ENCODE measurements at regions not wholly inside any gene's neighbourhood (a gene's known extent, or its start where the extent isn't known, plus 50 kb on each side); places are given as distances from the start of the nearest gene placed in this dataset.

DNA sequence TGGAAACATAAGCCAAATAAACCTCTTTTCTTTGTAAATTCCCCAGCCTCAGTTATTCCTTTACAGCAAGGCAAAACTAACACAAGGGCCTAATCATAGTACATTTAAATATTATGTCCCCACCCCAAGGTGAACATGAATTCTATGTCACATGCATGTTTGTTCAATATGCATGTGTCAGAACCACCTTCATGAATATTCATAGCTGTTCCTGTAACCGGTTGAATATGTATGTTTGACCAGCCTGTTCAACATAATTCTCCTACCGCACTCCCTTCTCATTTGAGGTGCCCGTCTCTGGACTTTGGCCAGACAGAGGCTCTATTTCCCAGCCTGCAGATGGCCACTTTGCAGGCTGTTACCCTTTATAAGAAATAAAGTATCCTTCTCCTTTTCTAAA lies 769.4 kb upstream of the SLITRK1 start:
- H3K4me1 Mint-ChIP-seq (ENCODE audit: low read depth) = no peaks in the 10 kb centered on the region
- H3K9me3 Mint-ChIP-seq = no peaks in the 10 kb centered on the region
- H3K27ac Mint-ChIP-seq = no peak overlapping the region
- no peak for DNase-seq (ENCODE audit: low spot score)
- H3K36me3 Mint-ChIP-seq (ENCODE audit: low read depth) = no peaks in the 10 kb centered on the region
- intact Hi-C loops (cut with micrococcal nuclease) = no loop called here
- no peak overlapping the region for H3K4me3 Mint-ChIP-seq (ENCODE audit: low read depth)
- no peaks in the 10 kb centered on the region for H3K27me3 Mint-ChIP-seq (ENCODE audit: low read depth)

GRCh38 chr13:84651288-84651687 lies 769.0 kb upstream of the SLITRK1 start:
- Mint-ChIP-seq H3K4me1 (ENCODE audit: low read depth) (no peaks in the 10 kb centered on the region), H3K36me3 (ENCODE audit: low read depth) (no peaks in the 10 kb centered on the region), H3K9me3 (no peaks in the 10 kb centered on the region), H3K4me3 (ENCODE audit: low read depth) (no peak overlapping the region), H3K27ac (no peak overlapping the region), H3K27me3 (ENCODE audit: low read depth) (no peaks in the 10 kb centered on the region)
- intact Hi-C loops (cut with micrococcal nuclease) = no loop called here
- DNase-seq (ENCODE audit: low spot score) = no peak

GRCh38 chr13:84649853-84650252 lies 767.6 kb upstream of the SLITRK1 start:
- H3K4me1 Mint-ChIP-seq (ENCODE audit: low read depth) = no peaks in the 10 kb centered on the region
- intact Hi-C loops (cut with micrococcal nuclease) = no loop called here
- no peak for DNase-seq (ENCODE audit: low spot score)
- H3K27ac Mint-ChIP-seq = no peak overlapping the region
- H3K9me3 Mint-ChIP-seq = no peaks in the 10 kb centered on the region
- H3K36me3 Mint-ChIP-seq (ENCODE audit: low read depth) = no peaks in the 10 kb centered on the region
- no peaks in the 10 kb centered on the region for H3K27me3 Mint-ChIP-seq (ENCODE audit: low read depth)
- no peak overlapping the region for H3K4me3 Mint-ChIP-seq (ENCODE audit: low read depth)

DNA sequence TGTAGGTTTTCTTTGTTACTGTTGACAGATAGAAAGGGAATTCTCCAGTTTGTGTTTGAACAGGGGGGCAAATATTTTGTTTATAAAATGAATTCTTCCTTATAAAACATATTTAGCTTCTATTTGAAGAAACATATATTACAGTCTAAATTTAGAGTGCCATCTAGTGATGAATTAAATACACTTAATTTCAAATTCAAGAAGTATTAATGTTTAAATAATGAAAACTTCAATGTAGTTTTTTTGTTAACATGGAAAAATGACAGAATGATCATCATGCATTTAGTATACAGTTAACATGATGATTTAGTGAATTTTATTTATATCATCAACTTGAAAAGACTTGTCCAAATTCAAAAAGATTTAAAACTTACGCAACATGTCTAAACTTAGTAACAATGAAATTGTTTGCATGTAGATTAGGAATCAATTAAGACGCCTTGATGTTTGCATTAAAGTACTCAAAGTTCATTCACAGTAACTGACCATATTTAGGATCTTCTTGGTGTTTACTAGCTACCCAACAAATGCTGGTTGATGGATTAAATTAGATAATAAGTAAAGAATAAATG lies 765.9 kb upstream of the SLITRK1 start:
- Mint-ChIP-seq H3K9me3 (no peaks in the 10 kb centered on the region), H3K4me1 (ENCODE audit: low read depth) (no peaks in the 10 kb centered on the region), H3K27me3 (ENCODE audit: low read depth) (no peaks in the 10 kb centered on the region), H3K27ac (no peak overlapping the region), H3K4me3 (ENCODE audit: low read depth) (no peak overlapping the region), H3K36me3 (ENCODE audit: low read depth) (no peaks in the 10 kb centered on the region)
- intact Hi-C loops (cut with micrococcal nuclease) = no loop called here
- DNase-seq (ENCODE audit: low spot score) = no peak

- Mint-ChIP-seq H3K27me3 (ENCODE audit: low read depth) (no peaks in the 10 kb centered on the region), H3K27ac (no peak overlapping the region), H3K36me3 (ENCODE audit: low read depth) (no peaks in the 10 kb centered on the region), H3K4me3 (ENCODE audit: low read depth) (no peak overlapping the region), H3K9me3 (no peaks in the 10 kb centered on the region), H3K4me1 (ENCODE audit: low read depth) (no peaks in the 10 kb centered on the region)
- intact Hi-C loops (cut with micrococcal nuclease) = no loop called here
- no peak for DNase-seq (ENCODE audit: low spot score)
These were observed 764.7 kb upstream of the SLITRK1 start for GRCh38 chr13:84646957-84647356.

DNA sequence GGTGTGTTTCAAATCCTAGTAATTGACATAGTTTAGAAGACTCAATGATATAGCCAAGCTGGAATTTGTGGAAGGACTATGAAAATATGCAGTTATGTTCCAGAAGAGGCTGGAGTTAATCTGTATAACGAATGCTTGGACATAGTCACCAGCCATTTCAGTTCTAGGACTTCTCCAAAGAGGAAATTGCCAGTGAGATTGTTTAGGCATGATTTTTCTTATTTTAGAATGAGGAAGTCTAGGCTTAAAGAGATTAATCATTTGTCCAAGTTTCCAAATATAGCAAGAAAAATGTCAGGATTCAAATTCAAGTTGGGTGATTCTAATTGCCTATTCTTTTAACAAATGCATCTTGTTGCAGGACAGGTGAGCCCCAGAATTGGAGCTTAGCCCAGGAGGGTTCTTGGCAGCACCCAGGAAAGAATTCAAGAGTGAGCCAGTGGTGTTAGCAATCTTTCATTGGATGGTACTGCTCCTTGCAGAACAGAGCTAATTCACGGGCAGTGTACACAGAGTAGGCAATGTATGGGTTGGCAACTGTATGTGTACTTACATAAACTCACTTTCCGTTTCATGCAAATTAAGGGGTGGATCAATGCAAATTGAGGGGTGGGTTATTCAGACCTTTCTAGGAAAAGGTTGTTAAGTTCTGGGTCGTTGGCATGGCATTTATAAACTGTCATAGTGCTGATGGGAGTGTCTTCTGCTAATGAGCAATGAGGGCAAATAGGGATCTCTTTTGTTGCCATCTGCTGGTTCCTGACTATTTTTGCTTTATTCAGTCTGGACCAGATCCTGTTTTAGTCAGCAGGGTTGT lies 763.1 kb upstream of the SLITRK1 start:
- no peaks in the 10 kb centered on the region for H3K27me3 Mint-ChIP-seq (ENCODE audit: low read depth)
- DNase-seq (ENCODE audit: low spot score) = no peak
- no peaks in the 10 kb centered on the region for H3K4me1 Mint-ChIP-seq (ENCODE audit: low read depth)
- H3K36me3 Mint-ChIP-seq (ENCODE audit: low read depth) = no peaks in the 10 kb centered on the region
- H3K27ac Mint-ChIP-seq = no peak overlapping the region
- intact Hi-C loops (cut with micrococcal nuclease) = no loop called here
- H3K4me3 Mint-ChIP-seq (ENCODE audit: low read depth) = no peak overlapping the region
- peaks cover 4% of the 10 kb centered on the region for H3K9me3 Mint-ChIP-seq

DNA sequence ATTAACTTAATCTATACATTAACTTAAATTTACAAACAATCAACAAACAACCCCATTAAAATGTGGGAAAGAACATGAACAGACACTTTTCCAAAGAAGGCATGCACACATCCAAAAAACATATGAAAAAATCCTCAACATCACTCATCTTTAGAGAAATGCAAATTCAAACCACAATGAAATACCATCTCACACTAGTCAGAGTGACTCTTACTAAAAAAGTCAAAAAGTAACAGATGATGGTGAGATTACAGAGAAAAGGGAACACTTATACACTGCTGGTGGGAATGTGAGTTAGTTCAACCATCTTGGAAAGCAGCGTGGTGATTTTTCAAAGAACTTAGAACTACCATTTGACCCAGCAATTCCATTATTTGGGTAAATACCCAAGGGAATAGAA lies 759.2 kb upstream of the SLITRK1 start:
- no peak overlapping the region for H3K27ac Mint-ChIP-seq
- H3K4me1 Mint-ChIP-seq (ENCODE audit: low read depth) = no peaks in the 10 kb centered on the region
- H3K36me3 Mint-ChIP-seq (ENCODE audit: low read depth) = no peaks in the 10 kb centered on the region
- no peak for DNase-seq (ENCODE audit: low spot score)
- peaks cover 26% of the 10 kb centered on the region for H3K9me3 Mint-ChIP-seq
- intact Hi-C loops (cut with micrococcal nuclease) = no loop called here
- no peak overlapping the region for H3K4me3 Mint-ChIP-seq (ENCODE audit: low read depth)
- H3K27me3 Mint-ChIP-seq (ENCODE audit: low read depth) = no peaks in the 10 kb centered on the region

GRCh38 chr13:84640691-84641090 lies 758.4 kb upstream of the SLITRK1 start:
- no peaks in the 10 kb centered on the region for H3K4me1 Mint-ChIP-seq (ENCODE audit: low read depth)
- H3K36me3 Mint-ChIP-seq (ENCODE audit: low read depth) = no peaks in the 10 kb centered on the region
- intact Hi-C loops (cut with micrococcal nuclease) = no loop called here
- H3K27me3 Mint-ChIP-seq (ENCODE audit: low read depth) = no peaks in the 10 kb centered on the region
- H3K27ac Mint-ChIP-seq = no peak overlapping the region
- no peak for DNase-seq (ENCODE audit: low spot score)
- no peak overlapping the region for H3K4me3 Mint-ChIP-seq (ENCODE audit: low read depth)
- peaks cover 28% of the 10 kb centered on the region for H3K9me3 Mint-ChIP-seq

DNA sequence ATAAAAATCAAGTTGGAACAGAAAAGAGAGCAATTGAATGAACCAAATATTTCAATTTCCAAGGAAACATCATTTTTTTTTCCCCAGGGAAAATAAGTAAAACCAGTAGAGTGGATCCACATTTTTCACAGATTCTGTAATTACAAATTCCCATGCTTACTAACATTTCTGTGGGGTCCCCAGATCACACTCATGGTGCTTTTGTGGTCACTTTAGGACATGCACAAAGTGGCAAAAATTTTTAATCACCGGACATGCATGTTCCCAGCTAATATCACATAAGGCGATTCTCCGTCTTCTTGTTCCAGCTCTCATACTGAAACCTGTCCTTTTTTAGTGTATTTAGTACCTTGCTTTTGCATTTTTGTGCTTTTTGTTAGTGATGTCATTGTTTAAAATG lies 748.2 kb upstream of the SLITRK1 start:
- no peak for DNase-seq (ENCODE audit: low spot score)
- H3K27me3 Mint-ChIP-seq (ENCODE audit: low read depth) = no peaks in the 10 kb centered on the region
- H3K4me3 Mint-ChIP-seq (ENCODE audit: low read depth) = no peak overlapping the region
- no peaks in the 10 kb centered on the region for H3K36me3 Mint-ChIP-seq (ENCODE audit: low read depth)
- H3K9me3 Mint-ChIP-seq = peaks cover 15% of the 10 kb centered on the region
- intact Hi-C loops (cut with micrococcal nuclease) = no loop called here
- no peaks in the 10 kb centered on the region for H3K4me1 Mint-ChIP-seq (ENCODE audit: low read depth)
- no peak overlapping the region for H3K27ac Mint-ChIP-seq

DNA sequence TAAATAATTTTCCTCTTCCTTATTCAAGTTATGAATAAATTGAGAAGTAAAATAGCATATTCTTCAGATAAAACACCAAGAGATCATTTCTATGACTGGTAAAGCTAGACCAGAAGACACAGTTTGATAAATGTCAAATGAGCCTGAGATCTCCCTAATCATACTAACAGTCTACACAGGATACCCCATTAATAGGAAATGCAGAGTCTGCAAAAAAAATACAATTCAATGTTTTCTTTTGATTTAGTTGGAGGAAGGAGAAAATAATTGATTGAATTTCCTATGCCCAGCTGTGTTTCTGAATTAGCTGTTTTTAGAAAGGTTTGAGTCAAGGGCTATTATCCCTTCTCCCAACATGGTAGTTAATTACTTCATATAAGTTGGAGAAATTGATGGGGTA lies 734.6 kb upstream of the SLITRK1 start:
- no peak overlapping the region for H3K4me3 Mint-ChIP-seq (ENCODE audit: low read depth)
- peaks cover 13% of the 10 kb centered on the region for H3K9me3 Mint-ChIP-seq
- H3K27ac Mint-ChIP-seq = no peak overlapping the region
- intact Hi-C loops (cut with micrococcal nuclease) = no loop called here
- H3K4me1 Mint-ChIP-seq (ENCODE audit: low read depth) = no peaks in the 10 kb centered on the region
- H3K36me3 Mint-ChIP-seq (ENCODE audit: low read depth) = no peaks in the 10 kb centered on the region
- H3K27me3 Mint-ChIP-seq (ENCODE audit: low read depth) = no peaks in the 10 kb centered on the region
- no peak for DNase-seq (ENCODE audit: low spot score)

- Mint-ChIP-seq H3K9me3 (peaks cover 17% of the 10 kb centered on the region), H3K4me1 (ENCODE audit: low read depth) (no peaks in the 10 kb centered on the region), H3K36me3 (ENCODE audit: low read depth) (no peaks in the 10 kb centered on the region), H3K27ac (no peak overlapping the region), H3K27me3 (ENCODE audit: low read depth) (no peaks in the 10 kb centered on the region), H3K4me3 (ENCODE audit: low read depth) (no peak overlapping the region)
- intact Hi-C loops (cut with micrococcal nuclease) = no loop called here
- no peak for DNase-seq (ENCODE audit: low spot score)
These were observed 727.4 kb upstream of the SLITRK1 start for GRCh38 chr13:84609716-84610115.

DNA sequence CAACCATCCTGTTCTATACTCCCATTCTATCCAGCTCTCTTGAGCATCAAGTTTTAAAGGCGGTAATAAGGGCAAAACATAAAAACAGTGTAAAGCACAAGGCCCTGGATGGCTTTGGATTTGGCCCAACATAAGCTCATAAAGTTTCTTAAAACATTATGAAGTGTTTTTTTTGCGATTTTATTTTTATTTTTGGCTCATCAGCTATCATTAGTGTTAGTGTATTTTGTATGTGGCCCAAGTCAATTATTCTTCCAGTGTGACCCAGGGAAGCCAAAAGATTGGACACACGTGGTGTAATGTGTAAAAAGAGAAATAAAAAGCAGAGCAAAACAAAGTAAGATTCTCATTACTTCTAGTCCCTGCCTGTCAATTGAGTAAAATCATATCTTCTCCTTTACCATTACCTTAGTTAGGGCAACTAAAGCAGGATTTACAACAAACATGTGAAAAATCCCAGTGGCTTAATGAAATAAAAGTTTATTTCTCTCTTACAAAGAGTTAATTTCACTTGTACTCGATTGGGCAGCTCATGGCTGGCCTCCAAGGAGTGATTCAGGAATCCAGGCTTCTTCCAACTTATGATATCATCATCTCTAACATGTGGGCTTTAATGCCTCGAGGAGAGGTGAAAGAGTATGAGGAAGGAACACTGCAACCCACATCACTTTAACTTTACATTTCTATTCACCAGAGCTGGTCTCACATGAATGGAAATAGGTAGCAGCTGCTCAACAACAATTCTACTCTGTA lies 725.2 kb upstream of the SLITRK1 start:
- no peaks in the 10 kb centered on the region for H3K4me1 Mint-ChIP-seq (ENCODE audit: low read depth)
- no peak for DNase-seq (ENCODE audit: low spot score)
- no peak overlapping the region for H3K27ac Mint-ChIP-seq
- intact Hi-C loops (cut with micrococcal nuclease) = no loop called here
- no peaks in the 10 kb centered on the region for H3K27me3 Mint-ChIP-seq (ENCODE audit: low read depth)
- H3K4me3 Mint-ChIP-seq (ENCODE audit: low read depth) = no peak overlapping the region
- no peaks in the 10 kb centered on the region for H3K36me3 Mint-ChIP-seq (ENCODE audit: low read depth)
- peaks cover 22% of the 10 kb centered on the region for H3K9me3 Mint-ChIP-seq

DNA sequence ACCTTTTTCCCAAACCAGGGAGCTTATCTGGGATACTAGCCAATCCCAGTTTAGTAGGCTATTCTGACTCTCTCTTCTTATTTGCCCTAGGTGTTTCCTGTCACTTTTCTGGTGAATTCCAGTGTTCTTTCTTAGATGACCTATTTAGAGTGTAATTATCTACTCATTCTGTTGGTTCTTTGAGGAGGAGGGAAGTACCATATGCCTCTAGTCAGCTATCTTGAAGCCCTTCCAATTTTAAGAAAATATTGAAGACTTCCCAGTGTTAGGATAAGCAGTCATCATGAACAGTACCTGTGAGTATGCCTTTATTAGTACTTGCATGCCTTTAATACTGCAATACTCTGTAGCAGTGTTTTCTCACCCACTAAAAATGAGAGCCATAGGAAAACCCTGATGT lies 724.3 kb upstream of the SLITRK1 start:
- Mint-ChIP-seq H3K9me3 (peaks cover 15% of the 10 kb centered on the region), H3K27ac (no peak overlapping the region), H3K27me3 (ENCODE audit: low read depth) (no peaks in the 10 kb centered on the region), H3K4me1 (ENCODE audit: low read depth) (no peaks in the 10 kb centered on the region), H3K4me3 (ENCODE audit: low read depth) (no peak overlapping the region), H3K36me3 (ENCODE audit: low read depth) (no peaks in the 10 kb centered on the region)
- intact Hi-C loops (cut with micrococcal nuclease) = no loop called here
- DNase-seq (ENCODE audit: low spot score) = no peak

Data from activated T-helper 2 cell treated with anti-CD3 and anti-CD28 coated beads, Interferon-gamma antibody, Interleukin-2, Interleukin-4, amounts not matched to agents 10 μg/mL and 5 μg/mL and 100 μg/mL, durations not matched to agents 14 hours and 24 hours and 36 hours (primary cell).